GM19324 (cell line): ENCODE measurements at regions not wholly inside any gene's neighbourhood (a gene's known extent, or its start where the extent isn't known, plus 50 kb on each side); places are given as distances from the start of the nearest gene placed in this dataset.

ENCODE experiments used
- ATAC-seq: cut with Tn5 transposase; IDR thresholded peaks from one replicate; pipeline ENCODE4 v1.9.1; 2021; ENCODE audit warnings: mild to moderate bottlenecking, moderate library complexity; ENCODE audit not compliant: unreplicated experiment, low FRiP score

- no peak for ATAC-seq
Measured at GRCh38 chr20:50413088-50413500, 97.1 kb upstream of the PTPN1 start.

DNA sequence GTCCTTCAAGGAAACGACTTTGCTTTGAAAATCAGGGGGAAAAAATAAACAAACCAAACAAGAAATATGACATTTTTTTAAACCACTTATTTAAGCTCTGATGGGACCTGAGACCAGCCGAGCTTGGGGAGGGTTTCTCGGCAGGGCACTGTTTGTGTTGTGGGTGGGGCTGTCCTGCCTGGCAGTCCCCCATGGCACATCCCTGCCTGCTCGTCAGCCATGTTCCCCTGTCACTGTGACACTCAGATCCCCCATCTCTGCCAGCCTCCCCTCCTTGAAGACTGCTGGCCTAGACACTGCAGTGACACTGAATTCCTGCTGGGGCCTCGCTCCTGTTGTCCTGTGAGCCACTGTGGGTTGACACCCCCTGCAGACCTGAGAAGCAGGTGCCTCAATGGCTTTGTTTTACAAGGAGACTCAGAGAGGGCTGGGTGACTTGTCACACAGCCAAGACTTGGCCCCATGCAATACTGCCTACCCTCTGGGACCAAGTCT lies 95.1 kb upstream of the PTPN1 start:
- ATAC-seq = no peak

DNA sequence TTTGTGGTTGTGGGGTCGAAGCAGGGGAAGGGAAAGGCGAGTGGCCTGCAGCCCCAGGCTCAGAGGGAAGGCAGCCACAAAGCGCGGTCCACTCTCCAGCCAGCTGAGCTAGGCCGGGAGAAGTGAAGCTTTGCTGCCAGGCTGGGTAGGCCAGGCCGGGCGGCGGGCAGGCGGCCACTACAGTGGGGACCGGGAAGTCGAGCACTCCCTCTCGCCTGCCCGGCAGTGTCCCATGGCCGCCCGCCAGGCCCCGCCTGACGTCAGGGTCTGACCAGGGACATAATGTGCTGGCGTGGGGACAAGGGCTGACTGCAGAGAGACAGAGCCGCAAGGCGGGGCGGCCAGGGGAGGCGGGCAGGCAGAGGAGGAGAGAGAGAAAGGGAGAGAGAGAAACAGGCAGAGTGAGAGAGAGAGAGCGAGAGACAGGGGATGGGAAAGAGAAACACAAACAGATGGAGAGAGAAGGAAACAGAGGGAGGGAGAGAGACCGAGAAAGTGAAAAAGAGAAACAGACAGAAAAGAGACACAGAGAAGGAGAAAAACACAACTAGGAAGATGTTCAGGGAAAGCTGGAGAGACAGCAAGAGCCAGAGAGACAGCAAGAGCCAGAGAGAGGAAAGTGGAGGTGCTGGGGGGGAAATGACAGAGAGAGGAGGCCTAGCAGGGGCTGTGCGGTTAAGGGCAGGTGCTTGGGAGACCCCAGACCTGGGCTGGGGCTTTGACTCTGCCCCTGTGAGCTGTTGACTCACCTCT lies 94.5 kb upstream of the PTPN1 start:
- ATAC-seq = no peak

- no peak for ATAC-seq
Measured at GRCh38 chr20:50416269-50417022, 93.7 kb upstream of the PTPN1 start.

GRCh38 chr20:50417023-50417329 lies 93.2 kb upstream of the PTPN1 start:
- no peak for ATAC-seq

- ATAC-seq = no peak
Measured at GRCh38 chr20:50417484-50418235, 92.5 kb upstream of the PTPN1 start.

- ATAC-seq = no peak
Measured at GRCh38 chr20:50418890-50419642, 91.1 kb upstream of the PTPN1 start.

- ATAC-seq = no peak
Measured at GRCh38 chr20:50420380-50420779, 89.8 kb upstream of the PTPN1 start.

DNA sequence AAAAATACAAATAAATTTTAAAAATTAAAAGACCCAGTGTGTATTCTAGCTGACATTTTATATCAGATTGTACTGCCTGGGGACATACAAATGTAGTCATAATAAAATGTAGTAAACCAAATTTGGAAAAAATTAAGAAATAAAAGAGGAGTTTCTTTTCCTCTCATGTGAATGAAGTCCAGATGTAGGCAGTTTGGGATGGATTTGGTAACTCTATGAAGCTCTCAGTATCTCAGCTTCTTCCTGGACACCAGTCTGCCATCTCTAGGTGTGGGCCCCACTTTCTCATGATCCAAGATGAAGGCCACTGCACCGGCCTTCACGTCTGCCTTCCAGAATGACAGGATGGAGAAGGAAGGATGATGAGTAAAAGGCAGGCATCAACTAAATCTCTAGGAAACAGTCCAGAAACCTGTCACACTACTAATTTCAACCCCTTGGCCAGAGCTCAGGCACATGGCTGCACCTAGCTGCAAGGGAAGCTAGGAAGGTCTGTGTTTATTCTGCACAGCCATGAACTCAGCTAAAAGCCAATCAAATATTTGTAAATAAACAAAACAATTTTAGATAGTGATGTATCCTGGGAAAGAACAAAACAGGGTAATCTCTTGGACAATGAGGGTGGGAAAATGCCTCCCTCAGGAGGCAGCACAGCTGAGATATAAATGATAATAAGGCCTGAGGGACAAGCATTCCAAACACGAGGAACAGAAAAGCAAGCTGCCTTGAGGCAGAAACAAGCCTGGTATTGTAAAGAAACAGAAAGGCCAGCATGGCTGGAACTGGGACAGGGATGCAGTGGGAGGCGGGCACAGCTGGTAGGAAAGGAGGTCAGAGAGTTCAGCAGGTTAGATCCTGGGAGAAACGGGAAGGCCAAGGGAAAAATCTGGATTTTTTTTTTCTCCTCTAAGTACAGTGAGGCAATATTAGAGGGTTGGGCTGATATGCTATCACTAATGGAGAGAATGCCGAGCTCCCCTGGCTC lies 88.5 kb upstream of the PTPN1 start:
- ATAC-seq = no peak

- no peak for ATAC-seq
Measured at GRCh38 chr20:50423758-50424157, 86.4 kb upstream of the PTPN1 start.

GRCh38 chr20:50425076-50425475 lies 85.1 kb upstream of the PTPN1 start:
- no peak for ATAC-seq

- no peak for ATAC-seq
Measured at GRCh38 chr20:50426866-50427718, 83.1 kb upstream of the PTPN1 start.

- ATAC-seq = no peak
Measured at GRCh38 chr20:50427719-50428083, 82.5 kb upstream of the PTPN1 start.

- no peak for ATAC-seq
Measured at GRCh38 chr20:50428097-50428828, 81.9 kb upstream of the PTPN1 start.

DNA sequence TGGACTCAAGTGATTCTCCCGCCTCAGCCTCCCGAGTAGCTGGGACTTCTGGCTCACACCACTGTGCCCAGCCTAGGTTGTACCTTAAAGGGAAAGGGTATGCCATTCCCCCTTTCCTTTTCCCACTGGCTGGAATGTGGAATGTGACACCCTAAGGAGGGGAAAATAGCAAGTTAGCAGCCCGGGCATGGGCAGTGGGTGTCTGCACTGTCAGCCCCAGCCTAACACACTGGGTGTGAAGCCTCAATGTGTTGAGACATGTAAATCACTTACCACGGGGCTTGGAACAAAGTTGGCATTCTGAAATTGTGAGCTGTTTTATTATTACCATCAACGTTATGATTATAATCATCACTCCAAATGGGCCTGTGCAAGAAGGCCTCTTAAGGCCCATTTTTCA lies 80.8 kb upstream of the PTPN1 start:
- ATAC-seq = no peak

GRCh38 chr20:50431066-50431450 lies 79.1 kb upstream of the PTPN1 start:
- ATAC-seq = no peak

GRCh38 chr20:50433001-50433761 lies 77.0 kb upstream of the PTPN1 start:
- ATAC-seq = no peak
